K562 (cell line): ENCODE measurements at regions not wholly inside any gene's neighbourhood (a gene's known extent, or its start where the extent isn't known, plus 50 kb on each side); places are given as distances from the start of the nearest gene placed in this dataset.
"Not testable (repeated sequence)": the region's sequence is repeated elsewhere in the genome, so short reads cannot be mapped to it uniquely, and the experiment has no call there.

ENCODE experiments used
- E2F3 ChIP-seq: fragments of 250-450 bp; sonication (Bioruptor Pico); IDR thresholded peaks from 2 replicates; pipeline ENCODE4 v1.4.0; 2020; ENCODE audit warnings: mild to moderate bottlenecking
- EZH2 ChIP-seq: IDR thresholded peaks from 2 replicates; pipeline ENCODE4 v1.6.1; 2012; ENCODE audit warnings: low read depth, mild to moderate bottlenecking, inconsistent platforms, low read length, borderline replicate concordance
- ZNF124 ChIP-seq: sonication (generic); formaldehyde crosslinking; IDR thresholded peaks from 2 replicates; pipeline ENCODE4 v1.8.1; 2022; ENCODE audit warnings: missing genetic modification reagents
- ZNF253 ChIP-seq: fragments of 250-450 bp; sonication (Bioruptor Pico); conservative IDR thresholded peaks from 2 replicates; pipeline ENCODE4 v1.6.1; 2021; ENCODE audit warnings: mild to moderate bottlenecking
- TF ChIP-seq, protein P1 (sequence below): IDR thresholded peaks from 3 replicates; pipeline ENCODE4 v1.6.1; 2011; ENCODE audit warnings: borderline replicate concordance, mild to moderate bottlenecking, moderate library complexity; ENCODE audit not compliant: insufficient read length; ENCODE audit errors: extremely low read depth

DNA sequence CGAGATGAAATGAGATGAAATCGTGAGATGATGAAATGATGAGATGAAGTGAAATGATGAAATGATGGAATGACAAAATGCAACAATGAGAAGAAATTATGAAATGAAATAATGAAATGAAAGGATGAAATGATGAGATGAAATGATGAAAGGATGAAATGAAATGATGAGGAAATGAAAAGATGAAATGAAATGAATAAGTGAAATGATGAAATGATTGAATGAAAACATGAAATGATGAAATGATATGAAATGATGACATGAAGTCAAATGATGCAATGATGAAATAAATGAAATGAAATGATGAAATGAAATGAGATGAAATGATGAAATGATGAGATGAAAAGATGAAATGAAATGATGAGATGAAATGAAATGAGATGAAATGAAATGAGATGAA is 467.7 kb downstream of the FAM72C start:
- not testable (repeated sequence) for TF ChIP-seq E2F3 (CRISPR knock-in tag); ZNF124 (CRISPR knock-in tag); EZH2; ZNF253 (CRISPR knock-in tag)
- TF ChIP-seq, protein P1, sequence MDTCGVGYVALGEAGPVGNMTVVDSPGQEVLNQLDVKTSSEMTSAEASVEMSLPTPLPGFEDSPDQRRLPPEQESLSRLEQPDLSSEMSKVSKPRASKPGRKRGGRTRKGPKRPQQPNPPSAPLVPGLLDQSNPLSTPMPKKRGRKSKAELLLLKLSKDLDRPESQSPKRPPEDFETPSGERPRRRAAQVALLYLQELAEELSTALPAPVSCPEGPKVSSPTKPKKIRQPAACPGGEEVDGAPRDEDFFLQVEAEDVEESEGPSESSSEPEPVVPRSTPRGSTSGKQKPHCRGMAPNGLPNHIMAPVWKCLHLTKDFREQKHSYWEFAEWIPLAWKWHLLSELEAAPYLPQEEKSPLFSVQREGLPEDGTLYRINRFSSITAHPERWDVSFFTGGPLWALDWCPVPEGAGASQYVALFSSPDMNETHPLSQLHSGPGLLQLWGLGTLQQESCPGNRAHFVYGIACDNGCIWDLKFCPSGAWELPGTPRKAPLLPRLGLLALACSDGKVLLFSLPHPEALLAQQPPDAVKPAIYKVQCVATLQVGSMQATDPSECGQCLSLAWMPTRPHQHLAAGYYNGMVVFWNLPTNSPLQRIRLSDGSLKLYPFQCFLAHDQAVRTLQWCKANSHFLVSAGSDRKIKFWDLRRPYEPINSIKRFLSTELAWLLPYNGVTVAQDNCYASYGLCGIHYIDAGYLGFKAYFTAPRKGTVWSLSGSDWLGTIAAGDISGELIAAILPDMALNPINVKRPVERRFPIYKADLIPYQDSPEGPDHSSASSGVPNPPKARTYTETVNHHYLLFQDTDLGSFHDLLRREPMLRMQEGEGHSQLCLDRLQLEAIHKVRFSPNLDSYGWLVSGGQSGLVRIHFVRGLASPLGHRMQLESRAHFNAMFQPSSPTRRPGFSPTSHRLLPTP, result not testable (repeated sequence)
